GM12878 (cell line): ENCODE measurements at regions not wholly inside any gene's neighbourhood (a gene's known extent, or its start where the extent isn't known, plus 50 kb on each side); places are given as distances from the start of the nearest gene placed in this dataset.

Source experiments
- ATAC-seq: fragments of 200-7000 bp; cut with Tn5 transposase; 3 replicates; pipeline ENCODE4 v1.9.1; 2020; ENCODE audit warnings: mild to moderate bottlenecking, moderate library complexity
- BruUV-seq: library from RNA; stranded (reverse); fragments of 400-500 nt; replicated peaks from 2 replicates; lab custom pipeline; 2021; lab: Mats Ljungman, UMichigan
- CTCF ChIA-PET: fragments of 300-600 bp; sonication (Branson Sonifier 250); formaldehyde crosslinking; extraction: SDS; loops from one replicate; lab custom pipeline; 2021; ENCODE audit warnings: inconsistent platforms; lab: Yijun Ruan, JAX
- POLR2A ChIA-PET: fragments of 350-600 bp; formaldehyde crosslinking; extraction: SDS; loops from one replicate; lab custom pipeline; 2021; ENCODE audit warnings: inconsistent platforms; lab: Charles Lee
- RAD21 ChIA-PET: fragments of 300-600 bp; sonication (Branson Sonifier 250); formaldehyde crosslinking; loops from one replicate; lab custom pipeline; 2023; ENCODE audit warnings: antibody characterized with exemption; ENCODE audit not compliant: unreplicated experiment; lab: Charles Lee
- SMC1A ChIA-PET: fragments of 300-600 bp; sonication (Branson Sonifier 250); formaldehyde crosslinking; loops from one replicate; lab custom pipeline; 2023; ENCODE audit not compliant: unreplicated experiment, uncharacterized antibody; lab: Charles Lee
- DNase-seq: peaks from one replicate; pipeline ENCODE4 v3.0.0-alpha.2; 2011; ENCODE audit warnings: low read depth, low spot score
- FAIRE-seq: peaks from 3 replicates; lab custom pipeline; 2011; peaks lifted over from hg19 to GRCh38; lab: Jason Lieb, UNC
- H2AFZ ChIP-seq: 2 replicates; pipeline ENCODE4 v1.6.0; 2011; ENCODE audit warnings: low read depth, low read length, control low read depth; ENCODE audit not compliant: control insufficient read depth
- H3K27ac ChIP-seq: 2 replicates; pipeline ENCODE4 v1.5.1; 2011; ENCODE audit warnings: control low read depth; ENCODE audit not compliant: control insufficient read depth, insufficient read depth
- H3K27me3 ChIP-seq, 2 experiments: replicated peaks in 1 of 2; 2 replicates each; pipeline versions ENCODE4 v1.6.0 to v1.6.1; 2011; ENCODE audit warnings: low read length in 1 of 2; ENCODE audit not compliant: control insufficient read depth in 2 of 2, insufficient read depth in 2 of 2
- H3K36me3 ChIP-seq, 2 experiments: 2 replicates each; pipeline ENCODE4 v1.5.1; 2011; ENCODE audit warnings: low read length in 1 of 2; ENCODE audit not compliant: control insufficient read depth in 2 of 2, insufficient read depth in 2 of 2
- H3K4me1 ChIP-seq: 2 replicates; pipeline ENCODE4 v1.6.1; 2011; ENCODE audit warnings: mild to moderate bottlenecking, low read length, moderate library complexity, mixed read lengths; ENCODE audit not compliant: control insufficient read depth, insufficient read depth
- H3K4me2 ChIP-seq: 2 replicates; pipeline ENCODE4 v1.6.0; 2011; ENCODE audit warnings: control low read depth; ENCODE audit not compliant: control insufficient read depth, insufficient read depth
- H3K4me3 ChIP-seq: fragments of 200-600 bp; sonication (generic); 2 replicates; pipeline ENCODE4 v1.5.1; 2016
- H3K79me2 ChIP-seq: 2 replicates; pipeline ENCODE4 v1.6.0; 2011; ENCODE audit warnings: low read length; ENCODE audit not compliant: control insufficient read depth, insufficient read depth
- H3K9ac ChIP-seq: 2 replicates; pipeline ENCODE4 v1.8.0; 2011; ENCODE audit warnings: low read length, control low read depth, mixed read lengths; ENCODE audit not compliant: control insufficient read depth, insufficient read depth
- H3K9me3 ChIP-seq: replicated peaks from 3 replicates; pipeline ENCODE4 v1.5.1; 2011; ENCODE audit warnings: mild to moderate bottlenecking, low read length; ENCODE audit not compliant: control insufficient read depth, insufficient read depth
- H4K20me1 ChIP-seq: 2 replicates; pipeline ENCODE4 v1.6.0; 2011; ENCODE audit not compliant: control insufficient read depth, insufficient read depth
- CHD1 ChIP-seq: IDR thresholded peaks from 2 replicates; pipeline ENCODE4 v1.6.1; 2012; ENCODE audit warnings: low read depth, low read length, improper control_type of control experiment
- E2F4 ChIP-seq: IDR thresholded peaks from 2 replicates; pipeline ENCODE4 v1.6.1; 2012; ENCODE audit warnings: low read depth, low read length, improper control_type of control experiment
- GABPA ChIP-seq: IDR thresholded peaks from 2 replicates; pipeline ENCODE4 v1.6.1; 2014; ENCODE audit warnings: antibody characterized with exemption, low read depth, mild to moderate bottlenecking, inconsistent platforms
- HCFC1 ChIP-seq: fragments of 150-350 bp; IDR thresholded peaks from 2 replicates; pipeline ENCODE4 v1.6.1; 2014; ENCODE audit warnings: low read length
- HDGF ChIP-seq: fragments of 450-650 bp; IDR thresholded peaks from 2 replicates; pipeline ENCODE4 v1.6.1; 2016; ENCODE audit warnings: antibody characterized with exemption
- MAX ChIP-seq: IDR thresholded peaks from 2 replicates; pipeline ENCODE4 v1.6.1; 2012; ENCODE audit warnings: low read depth, low read length, improper control_type of control experiment
- MTA3 ChIP-seq: IDR thresholded peaks from 2 replicates; pipeline ENCODE4 v1.6.1; 2012; ENCODE audit warnings: low read length, inconsistent platforms, borderline replicate concordance
- NFIC ChIP-seq: IDR thresholded peaks from 2 replicates; pipeline ENCODE4 v1.6.1; 2012; ENCODE audit warnings: low read depth, mild to moderate bottlenecking, inconsistent platforms, low read length, moderate library complexity
- NFYA ChIP-seq: IDR thresholded peaks from 2 replicates; pipeline ENCODE4 v1.6.1; 2011; ENCODE audit warnings: low read depth, mild to moderate bottlenecking, low read length, improper control_type of control experiment, borderline replicate concordance
- PKNOX1 ChIP-seq: fragments of 450-650 bp; IDR thresholded peaks from 2 replicates; pipeline ENCODE4 v1.6.1; 2016; ENCODE audit warnings: mild to moderate bottlenecking
- POLR2AphosphoS2 ChIP-seq: IDR thresholded peaks from 2 replicates; pipeline ENCODE4 v1.6.1; 2011; ENCODE audit warnings: low read depth, mild to moderate bottlenecking, low read length, improper control_type of control experiment, moderate library complexity
- RAD21 ChIP-seq: IDR thresholded peaks from 2 replicates; pipeline ENCODE4 v1.6.1; 2011; ENCODE audit warnings: mild to moderate bottlenecking, low read depth, low read length, moderate library complexity; ENCODE audit not compliant: insufficient read depth
- RB1 ChIP-seq: fragments of 450-650 bp; formaldehyde crosslinking; IDR thresholded peaks from 2 replicates; pipeline ENCODE4 v1.6.1; 2017; ENCODE audit warnings: mild to moderate bottlenecking, borderline replicate concordance
- SPI1 ChIP-seq: IDR thresholded peaks from 2 replicates; pipeline ENCODE4 v1.6.1; 2011; ENCODE audit warnings: low read depth, mild to moderate bottlenecking, low read length, moderate library complexity, borderline replicate concordance; ENCODE audit not compliant: insufficient read depth
- TBL1XR1 ChIP-seq: IDR thresholded peaks from 2 replicates; pipeline ENCODE4 v1.6.1; 2012; ENCODE audit warnings: low read depth, low read length, improper control_type of control experiment
- ZBTB33 ChIP-seq: fragments of 450-650 bp; IDR thresholded peaks from 2 replicates; pipeline ENCODE4 v1.6.1; 2017; ENCODE audit warnings: mild to moderate bottlenecking
- ZBTB40 ChIP-seq: fragments of 450-650 bp; IDR thresholded peaks from 2 replicates; pipeline ENCODE4 v1.6.1; 2016; ENCODE audit warnings: mild to moderate bottlenecking, moderate library complexity, borderline replicate concordance
- ZSCAN29 ChIP-seq: fragments of 450-650 bp; IDR thresholded peaks from 2 replicates; pipeline ENCODE4 v1.6.1; 2017; ENCODE audit warnings: mild to moderate bottlenecking, moderate library complexity
- WGBS: methylation state at CpG from one replicate; pipeline ENCODE4 v1.1.6; 2016; ENCODE audit warnings: low lambda C conversion rate; ENCODE audit not compliant: insufficient replicate concordance, insufficient coverage; ENCODE audit errors: missing lambda C conversion rate; 5-methylcytosine and 5-hydroxymethylcytosine counted together
- in situ Hi-C: fragments of 300-500 bp; cut with MboI; formaldehyde crosslinking; loops from 9 replicates; pipeline ENCODE4 v1.14.3; 2018; ENCODE audit warnings: mixed read lengths
- intact Hi-C: fragments of 100-400 bp; cut with micrococcal nuclease; formaldehyde crosslinking; loops from one replicate; pipeline ENCODE4 v1.14.2; 2022; ENCODE audit not compliant: unreplicated experiment

GRCh38 chr21:36229181-36229580 lies 72.6 kb downstream of the DOP1B start:
- ChIA-PET CTCF (no interaction called here), POLR2A (no interaction called here), RAD21 (no interaction called here), SMC1A (no interaction called here)
- Histone ChIP-seq H3K4me2 (no peak overlapping the region), H3K4me3 (no peak overlapping the region), H3K4me1 (no peaks in the 10 kb centered on the region), H3K36me3 (no peaks in the 10 kb centered on the region), H3K27ac (no peak overlapping the region), H3K27me3 (no peaks in the 10 kb centered on the region), H3K9ac (no peak overlapping the region), H3K79me2 (no peaks in the 10 kb centered on the region), H4K20me1 (no peaks in the 10 kb centered on the region), H3K9me3 (no peaks in the 10 kb centered on the region), H2AFZ (no peak overlapping the region)
- intact Hi-C loops = no loop called here
- FAIRE-seq (no peak), ATAC-seq (no peak), DNase-seq (no peak)
- BruUV-seq = no TSS peak
- TF ChIP-seq RAD21 (no peak), MTA3 (no peak), CHD1 (no peak), NFIC (no peak), TBL1XR1 (no peak), RB1 (no peak), ZBTB40 (no peak), PKNOX1 (no peak), GABPA (no peak), POLR2AphosphoS2 (no peak), NFYA (no peak), HCFC1 (no peak), ZSCAN29 (no peak), E2F4 (no peak), SPI1 (no peak), HDGF (no peak), ZBTB33 (no peak), MAX (no peak)
- WGBS = 85% methylated on average over 4 of the region's 4 CpGs
- in situ Hi-C loops = no loop called here
